ENCODE measurements at regions not wholly inside any gene's neighbourhood (a gene's known extent, or its start where the extent isn't known, plus 50 kb on each side); places are given as distances from the start of the nearest gene placed in this dataset.

GRCh38 chr21:21813289-21813688 lies 815.1 kb downstream of the NCAM2 start:
- TF ChIP-seq CTCF (IDR thresholded peaks at IDR 0.05) (no peak), POLR2A (IDR thresholded peaks at IDR 0.05) (no peak)
